ENCODE measurements at regions not wholly inside any gene's neighbourhood (a gene's known extent, or its start where the extent isn't known, plus 50 kb on each side); places are given as distances from the start of the nearest gene placed in this dataset.
"Not testable (repeated sequence)": the region's sequence is repeated elsewhere in the genome, so short reads cannot be mapped to it uniquely, and the experiment has no call there.

DNA sequence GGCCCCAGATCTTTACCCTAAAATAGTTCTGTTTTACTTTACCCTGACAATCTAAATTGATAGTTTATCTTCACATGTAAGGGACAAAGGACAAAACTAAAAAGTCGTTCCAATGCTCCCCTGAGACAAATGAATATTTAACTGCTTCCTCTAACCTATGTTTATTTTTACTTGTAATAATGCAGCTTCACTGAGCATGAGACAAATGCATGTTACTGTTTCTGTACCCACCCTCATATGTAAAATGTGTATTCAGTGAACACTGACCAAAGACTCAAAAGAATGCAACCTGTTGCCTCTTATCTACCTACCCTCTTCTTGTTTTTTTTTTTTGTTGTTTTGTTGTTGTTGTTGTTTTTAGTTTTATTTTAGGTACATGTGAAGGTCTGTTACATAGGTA lies 1570.9 kb upstream of the SLC39A10 start:
- Mint-ChIP-seq H3K27me3 (no peaks in the 10 kb centered on the region), H3K4me1 (ENCODE audit: low read depth) (no peaks in the 10 kb centered on the region), H3K36me3 (no peaks in the 10 kb centered on the region), H3K27ac (no peak overlapping the region), H3K4me3 (no peak overlapping the region), H3K9me3 (ENCODE audit: low read depth) (no peaks in the 10 kb centered on the region)

DNA sequence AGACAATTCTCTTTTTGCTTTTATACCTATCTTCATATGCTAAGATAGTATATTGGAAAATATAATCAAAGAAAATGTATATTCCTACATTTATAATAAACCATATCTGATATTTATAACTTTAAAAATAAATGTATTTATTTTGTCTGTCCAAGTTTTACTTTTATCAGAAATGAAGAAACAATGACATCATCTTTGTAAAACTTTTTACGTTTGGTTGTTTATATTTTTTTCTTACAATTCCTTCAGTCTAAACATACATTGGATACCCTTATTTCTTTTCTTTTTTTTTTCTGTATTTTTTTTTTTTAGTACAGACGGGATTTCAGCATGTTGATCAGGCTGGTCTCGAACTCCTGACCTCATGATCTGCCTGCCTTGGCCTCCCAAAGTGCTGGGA lies 1577.0 kb upstream of the SLC39A10 start:
- Mint-ChIP-seq H3K36me3 (no peaks in the 10 kb centered on the region), H3K9me3 (ENCODE audit: low read depth) (no peaks in the 10 kb centered on the region), H3K27ac (no peak overlapping the region), H3K27me3 (no peaks in the 10 kb centered on the region), H3K4me3 (no peak overlapping the region), H3K4me1 (ENCODE audit: low read depth) (no peaks in the 10 kb centered on the region)

DNA sequence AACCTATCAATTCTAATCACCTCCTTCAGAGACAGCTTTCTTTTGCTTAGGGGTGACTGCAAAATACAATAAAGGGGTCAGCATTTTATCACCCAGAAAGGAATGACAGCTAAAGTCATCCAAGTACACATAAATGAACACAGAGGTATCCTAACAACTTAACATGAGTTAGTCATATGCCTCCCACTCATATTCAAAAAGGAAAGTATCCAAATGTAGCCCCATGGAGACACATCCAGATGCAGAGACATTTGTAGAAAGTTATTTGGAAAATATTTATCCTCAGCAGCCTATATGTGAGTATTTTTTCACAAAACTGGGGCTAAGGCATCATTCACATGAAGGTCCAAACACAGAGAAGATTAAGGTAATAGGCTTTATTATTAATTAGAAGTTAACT lies 1579.7 kb upstream of the SLC39A10 start:
- H3K4me1 Mint-ChIP-seq (ENCODE audit: low read depth), result no peaks in the 10 kb centered on the region
- H3K27me3 Mint-ChIP-seq, result no peaks in the 10 kb centered on the region
- H3K27ac Mint-ChIP-seq, result no peak overlapping the region
- no peaks in the 10 kb centered on the region for H3K36me3 Mint-ChIP-seq
- H3K4me3 Mint-ChIP-seq, result no peak overlapping the region
- H3K9me3 Mint-ChIP-seq (ENCODE audit: low read depth), result no peaks in the 10 kb centered on the region

DNA sequence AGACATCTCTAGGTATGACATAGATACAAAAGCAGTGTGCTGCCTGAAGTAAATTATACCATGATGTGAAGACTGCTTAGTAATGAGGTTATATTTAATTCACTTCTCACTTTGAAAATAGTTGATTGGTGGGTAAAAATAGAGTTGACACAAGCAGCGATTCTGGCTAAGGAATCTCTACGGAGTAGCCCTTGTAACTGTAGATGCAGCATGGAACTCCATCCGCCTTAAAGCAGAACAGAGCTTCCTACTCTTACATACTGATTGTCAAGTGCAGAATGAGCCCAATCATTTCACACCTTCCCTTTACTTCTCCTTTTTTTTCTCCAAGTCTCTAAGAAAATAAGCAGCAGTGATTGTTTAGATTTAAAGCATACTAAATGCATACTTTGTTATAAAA lies 1594.6 kb upstream of the SLC39A10 start:
- H3K4me1 Mint-ChIP-seq (ENCODE audit: low read depth), result no peaks in the 10 kb centered on the region
- no peak overlapping the region for H3K4me3 Mint-ChIP-seq
- H3K27me3 Mint-ChIP-seq, result no peaks in the 10 kb centered on the region
- no peaks in the 10 kb centered on the region for H3K36me3 Mint-ChIP-seq
- H3K9me3 Mint-ChIP-seq (ENCODE audit: low read depth), result peaks cover 11% of the 10 kb centered on the region
- no peak overlapping the region for H3K27ac Mint-ChIP-seq

DNA sequence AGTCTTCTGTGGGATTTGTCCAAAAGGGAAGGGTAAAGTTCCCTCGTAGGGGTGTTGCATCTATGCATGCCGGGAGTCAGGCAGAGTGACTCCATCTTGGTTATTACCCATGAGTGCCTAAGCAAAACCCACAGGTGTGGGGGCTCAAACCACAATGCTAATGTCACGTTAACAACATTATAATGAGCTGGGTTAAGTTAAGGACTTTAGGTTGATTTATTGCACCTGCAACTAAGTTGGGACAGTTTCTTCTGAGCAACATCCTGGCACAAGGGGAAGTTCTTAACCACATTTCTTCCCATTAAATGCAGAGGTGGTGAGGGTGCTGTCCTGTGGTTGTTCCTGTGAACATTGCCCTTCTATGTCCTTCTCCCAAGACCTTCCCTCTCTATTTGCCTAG lies 1596.8 kb upstream of the SLC39A10 start:
- Mint-ChIP-seq H3K27ac (no peak overlapping the region), H3K36me3 (no peaks in the 10 kb centered on the region), H3K27me3 (no peaks in the 10 kb centered on the region), H3K9me3 (ENCODE audit: low read depth) (peaks cover 11% of the 10 kb centered on the region), H3K4me3 (no peak overlapping the region), H3K4me1 (ENCODE audit: low read depth) (no peaks in the 10 kb centered on the region)

DNA sequence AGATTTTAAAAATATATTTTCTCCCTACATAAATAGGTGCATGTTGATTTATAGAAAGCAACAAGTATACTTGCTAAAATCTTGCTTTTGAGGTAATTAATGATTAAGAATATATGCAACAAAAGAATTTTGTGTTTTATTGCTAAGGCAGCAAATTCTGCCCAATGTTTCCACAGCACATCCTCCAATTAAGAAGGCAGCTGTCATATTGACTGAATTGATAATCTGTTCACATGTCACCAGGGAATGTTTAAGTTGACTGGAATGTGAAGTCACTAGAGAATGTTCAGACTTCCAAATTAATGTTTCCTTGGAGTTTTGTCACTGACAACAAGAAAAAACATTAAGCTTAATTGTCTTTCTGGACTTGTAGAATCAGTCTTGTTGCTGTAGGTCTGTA lies 1602.7 kb upstream of the SLC39A10 start:
- Mint-ChIP-seq H3K9me3 (ENCODE audit: low read depth) (peaks cover 3% of the 10 kb centered on the region), H3K27me3 (no peaks in the 10 kb centered on the region), H3K4me3 (no peak overlapping the region), H3K36me3 (no peaks in the 10 kb centered on the region), H3K4me1 (ENCODE audit: low read depth) (no peaks in the 10 kb centered on the region), H3K27ac (no peak overlapping the region)

DNA sequence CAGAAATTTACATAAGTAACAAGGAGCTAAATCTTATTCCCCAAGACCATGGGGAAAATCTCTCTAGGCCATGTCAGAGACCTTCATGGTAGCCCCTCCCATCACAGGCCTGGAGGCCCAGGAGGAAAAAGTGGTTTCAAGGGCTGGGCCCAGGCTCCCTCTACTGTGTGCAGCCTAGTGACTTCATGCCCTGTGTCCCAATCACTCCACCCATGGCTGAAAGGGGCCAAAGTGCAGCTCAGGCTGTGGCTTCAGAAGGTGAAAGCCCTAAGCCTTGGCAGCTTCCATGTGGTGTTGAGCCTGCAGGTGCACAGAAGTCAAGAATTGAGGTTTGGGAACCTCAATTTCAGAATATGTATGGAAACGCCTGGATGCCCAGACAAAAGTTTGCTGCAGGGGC lies 1612.7 kb upstream of the SLC39A10 start:
- Mint-ChIP-seq H3K4me1 (ENCODE audit: low read depth) (no peaks in the 10 kb centered on the region), H3K9me3 (ENCODE audit: low read depth) (no peaks in the 10 kb centered on the region), H3K27ac (no peak overlapping the region), H3K36me3 (no peaks in the 10 kb centered on the region), H3K4me3 (no peak overlapping the region), H3K27me3 (no peaks in the 10 kb centered on the region)

DNA sequence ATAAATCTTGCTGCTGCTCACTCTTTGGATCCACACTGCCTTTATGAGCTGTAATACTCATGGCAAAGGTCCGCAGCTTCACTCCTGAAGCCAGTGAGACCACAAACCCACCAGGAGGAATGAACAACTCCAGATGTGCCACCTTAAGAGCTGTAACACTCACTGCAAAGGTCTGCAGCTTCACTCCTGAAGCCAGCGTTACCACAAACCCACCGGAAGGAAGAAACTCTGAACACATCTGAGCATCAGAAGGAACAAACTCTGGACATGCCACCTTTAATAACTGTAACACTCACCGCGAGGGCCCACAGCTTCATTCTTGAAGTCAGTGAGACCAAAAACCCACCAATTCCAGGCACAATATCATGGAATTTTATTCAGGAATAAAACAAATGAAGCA lies 1635.9 kb upstream of the SLC39A10 start:
- H3K27ac Mint-ChIP-seq; H3K27me3 Mint-ChIP-seq; H3K4me3 Mint-ChIP-seq; H3K9me3 Mint-ChIP-seq (ENCODE audit: low read depth); H3K4me1 Mint-ChIP-seq (ENCODE audit: low read depth); H3K36me3 Mint-ChIP-seq: not testable (repeated sequence)

DNA sequence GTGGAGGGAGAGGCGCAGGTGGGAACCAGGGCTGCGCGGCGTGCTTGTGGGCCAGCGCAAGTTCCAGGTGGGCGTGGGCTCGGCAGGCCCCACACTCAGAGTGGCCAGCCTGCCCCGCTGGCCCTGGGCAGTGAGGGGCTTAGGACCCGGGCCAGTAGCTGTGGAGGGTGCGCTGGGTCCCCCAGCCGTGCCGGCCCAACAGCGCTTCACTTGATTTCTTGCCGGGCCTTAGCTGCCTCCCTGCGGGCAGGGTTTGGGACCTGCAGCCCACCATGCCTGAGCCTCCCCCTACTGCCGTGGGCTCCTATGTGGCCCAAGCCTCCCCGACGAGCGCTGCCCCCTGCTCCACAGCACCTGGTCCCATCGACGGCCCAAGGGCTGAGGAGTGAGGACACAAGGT lies 1636.9 kb upstream of the SLC39A10 start:
- H3K9me3 Mint-ChIP-seq (ENCODE audit: low read depth), result peaks cover 2% of the 10 kb centered on the region
- no peak overlapping the region for H3K4me3 Mint-ChIP-seq
- H3K4me1 Mint-ChIP-seq (ENCODE audit: low read depth), result no peaks in the 10 kb centered on the region
- H3K27ac Mint-ChIP-seq, result no peak overlapping the region
- H3K27me3 Mint-ChIP-seq, result no peaks in the 10 kb centered on the region
- no peaks in the 10 kb centered on the region for H3K36me3 Mint-ChIP-seq

DNA sequence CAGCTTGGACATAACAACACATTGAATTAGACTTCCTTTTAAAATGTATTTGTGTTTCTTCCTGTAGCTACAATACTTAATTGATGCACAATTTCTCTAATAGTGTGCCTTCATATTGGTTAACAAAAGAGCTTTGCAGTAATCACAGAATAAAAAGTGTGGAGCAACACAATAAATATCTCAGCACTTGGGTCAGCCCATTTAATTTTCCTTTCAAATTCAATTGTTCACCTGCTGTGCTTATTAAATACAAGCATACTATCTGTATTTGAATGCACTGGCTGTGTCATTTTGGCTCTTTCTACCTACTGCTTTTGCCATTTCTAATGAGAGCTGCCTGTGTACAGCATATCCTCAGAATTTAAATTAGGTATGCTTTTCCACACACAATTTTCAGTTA lies 1641.3 kb upstream of the SLC39A10 start:
- H3K4me1 Mint-ChIP-seq (ENCODE audit: low read depth), result no peaks in the 10 kb centered on the region
- no peak overlapping the region for H3K27ac Mint-ChIP-seq

DNA sequence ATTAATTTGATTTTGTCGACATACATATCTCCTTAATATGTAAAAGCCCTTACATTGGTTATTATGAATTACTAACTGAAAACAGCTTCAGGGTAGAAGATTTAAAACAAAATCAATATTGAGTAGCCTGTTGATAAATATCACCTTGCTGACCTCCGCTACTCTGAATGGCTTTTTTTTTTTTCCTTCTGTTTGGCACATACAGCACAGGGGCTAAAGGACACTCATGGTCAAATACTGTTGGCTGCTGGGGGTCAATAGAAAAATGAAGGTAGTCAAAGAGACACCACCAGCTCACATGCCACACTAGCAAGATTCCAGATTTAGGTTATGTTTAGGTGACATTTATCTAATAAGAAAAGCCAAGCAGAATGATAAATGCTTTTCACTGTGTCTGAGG lies 1642.4 kb upstream of the SLC39A10 start:
- H3K4me1 Mint-ChIP-seq (ENCODE audit: low read depth), result no peaks in the 10 kb centered on the region
- H3K27me3 Mint-ChIP-seq, result no peaks in the 10 kb centered on the region
- peaks cover 4% of the 10 kb centered on the region for H3K9me3 Mint-ChIP-seq (ENCODE audit: low read depth)
- H3K4me3 Mint-ChIP-seq, result no peak overlapping the region
- H3K36me3 Mint-ChIP-seq, result no peaks in the 10 kb centered on the region
- H3K27ac Mint-ChIP-seq, result no peak overlapping the region

More for the DNA sequence above, 1641.3 kb upstream of the SLC39A10 start:
- H3K4me3 Mint-ChIP-seq, result no peak overlapping the region
- peaks cover 3% of the 10 kb centered on the region for H3K9me3 Mint-ChIP-seq (ENCODE audit: low read depth)
- H3K27me3 Mint-ChIP-seq, result no peaks in the 10 kb centered on the region
- H3K36me3 Mint-ChIP-seq, result no peaks in the 10 kb centered on the region

DNA sequence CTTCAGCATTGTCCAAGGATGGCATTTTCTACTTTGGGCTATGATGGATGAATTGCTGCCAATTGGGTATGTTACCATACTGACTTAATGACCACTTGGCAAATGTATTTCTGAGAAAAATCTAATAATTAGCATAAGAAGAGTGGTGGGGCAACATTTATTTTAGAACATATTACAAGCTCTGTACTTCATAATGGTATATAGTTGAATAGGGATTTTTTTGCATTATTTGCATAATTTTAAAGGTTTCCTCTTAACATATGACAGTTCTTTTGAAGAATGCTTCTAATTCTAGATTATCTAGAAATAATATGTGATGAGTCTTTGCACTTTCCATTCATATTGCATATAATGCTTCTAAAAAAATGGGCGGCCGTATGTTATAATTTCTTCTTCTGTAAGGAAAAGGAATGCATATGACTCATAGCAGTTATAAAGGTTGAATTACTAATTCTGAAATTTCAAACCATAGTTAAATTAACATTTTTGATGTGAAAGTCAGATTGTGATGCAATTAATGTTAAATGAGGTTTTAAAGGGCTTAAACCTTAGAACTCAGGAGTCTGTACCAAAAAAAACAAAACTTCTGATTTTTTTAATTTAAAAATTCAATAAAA lies 1652.3 kb upstream of the SLC39A10 start:
- Mint-ChIP-seq H3K4me1 (ENCODE audit: low read depth) (no peaks in the 10 kb centered on the region), H3K27me3 (no peaks in the 10 kb centered on the region), H3K27ac (no peak overlapping the region), H3K9me3 (ENCODE audit: low read depth) (peaks cover 19% of the 10 kb centered on the region), H3K4me3 (no peak overlapping the region), H3K36me3 (no peaks in the 10 kb centered on the region)

DNA sequence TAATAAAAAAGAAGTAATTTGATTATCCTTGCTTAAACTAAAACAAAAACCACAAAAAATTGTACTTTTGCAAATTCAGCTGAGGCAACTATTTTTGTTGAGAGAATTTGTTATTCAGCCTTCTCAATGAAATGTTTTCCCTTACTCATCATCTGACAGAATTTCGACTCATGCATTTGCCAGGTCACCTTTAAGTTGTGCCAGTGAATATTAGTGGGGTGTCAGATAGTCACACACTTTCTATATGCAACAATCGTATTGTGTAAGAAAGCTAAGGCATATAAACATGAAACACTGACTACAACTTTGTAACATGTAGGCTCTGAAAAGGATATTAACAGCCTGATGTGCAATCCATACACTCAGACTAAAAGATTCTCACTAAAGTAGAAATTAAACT lies 1653.1 kb upstream of the SLC39A10 start:
- no peak overlapping the region for H3K27ac Mint-ChIP-seq
- H3K9me3 Mint-ChIP-seq (ENCODE audit: low read depth), result peaks cover 11% of the 10 kb centered on the region
- no peaks in the 10 kb centered on the region for H3K36me3 Mint-ChIP-seq
- H3K4me3 Mint-ChIP-seq, result no peak overlapping the region
- no peaks in the 10 kb centered on the region for H3K27me3 Mint-ChIP-seq
- H3K4me1 Mint-ChIP-seq (ENCODE audit: low read depth), result no peaks in the 10 kb centered on the region

DNA sequence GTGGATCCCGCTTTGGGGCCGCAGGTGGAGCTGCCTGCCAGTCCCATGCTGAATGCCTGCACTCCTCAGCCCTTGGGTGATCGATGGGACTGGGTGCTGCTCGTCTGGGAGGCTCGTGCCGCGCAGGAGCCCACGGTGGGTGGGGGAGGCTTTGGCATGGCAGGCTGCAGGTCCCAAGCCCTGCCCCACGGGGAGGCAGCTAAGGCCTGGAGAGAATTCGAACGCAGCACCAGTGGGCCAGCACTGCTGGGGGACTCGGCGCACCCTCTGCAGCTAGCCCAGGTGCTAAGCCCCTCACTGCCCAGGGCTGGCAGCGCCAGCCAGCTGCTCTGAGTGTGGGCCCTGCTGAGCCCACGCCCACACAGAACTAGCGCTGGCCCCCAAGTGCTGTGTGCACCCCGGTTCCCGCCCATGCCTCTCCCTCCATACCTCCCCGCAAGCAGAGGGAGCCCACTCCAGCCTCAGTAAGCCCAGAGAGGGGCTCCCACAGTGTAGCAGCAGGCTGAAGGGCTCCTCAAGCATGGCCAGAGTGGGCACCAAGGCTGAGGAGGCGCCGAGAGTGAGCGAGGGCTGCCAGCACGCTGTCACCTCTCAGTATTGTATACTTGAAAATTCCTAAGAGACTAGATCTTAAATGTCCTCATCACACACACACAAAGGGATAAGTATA lies 1654.2 kb upstream of the SLC39A10 start:
- Mint-ChIP-seq H3K4me1 (ENCODE audit: low read depth) (no peaks in the 10 kb centered on the region), H3K4me3 (no peak overlapping the region), H3K27me3 (no peaks in the 10 kb centered on the region), H3K9me3 (ENCODE audit: low read depth) (peaks cover 7% of the 10 kb centered on the region), H3K27ac (no peak overlapping the region), H3K36me3 (no peaks in the 10 kb centered on the region)

DNA sequence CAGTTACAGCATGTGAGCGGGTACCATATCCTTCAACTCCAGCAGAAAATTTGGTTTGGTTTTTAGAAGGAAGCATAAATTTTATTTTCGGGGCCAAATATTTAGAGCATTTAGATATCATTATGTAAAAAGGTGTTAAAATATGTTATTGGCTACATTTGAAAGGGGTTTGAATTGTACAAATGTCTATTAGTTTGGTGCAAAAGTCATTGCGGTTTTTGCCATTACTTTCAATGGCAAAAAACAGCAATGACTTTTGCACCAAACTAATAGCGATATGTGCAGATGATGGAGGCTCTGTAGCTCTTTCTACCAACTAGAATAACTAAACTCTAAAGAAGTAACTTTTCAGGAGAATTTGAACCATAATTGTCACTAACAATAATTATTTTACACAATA lies 1666.2 kb upstream of the SLC39A10 start:
- Mint-ChIP-seq H3K27me3 (no peaks in the 10 kb centered on the region), H3K4me1 (ENCODE audit: low read depth) (no peaks in the 10 kb centered on the region), H3K9me3 (ENCODE audit: low read depth) (peaks cover 3% of the 10 kb centered on the region), H3K36me3 (no peaks in the 10 kb centered on the region), H3K4me3 (no peak overlapping the region), H3K27ac (no peak overlapping the region)

DNA sequence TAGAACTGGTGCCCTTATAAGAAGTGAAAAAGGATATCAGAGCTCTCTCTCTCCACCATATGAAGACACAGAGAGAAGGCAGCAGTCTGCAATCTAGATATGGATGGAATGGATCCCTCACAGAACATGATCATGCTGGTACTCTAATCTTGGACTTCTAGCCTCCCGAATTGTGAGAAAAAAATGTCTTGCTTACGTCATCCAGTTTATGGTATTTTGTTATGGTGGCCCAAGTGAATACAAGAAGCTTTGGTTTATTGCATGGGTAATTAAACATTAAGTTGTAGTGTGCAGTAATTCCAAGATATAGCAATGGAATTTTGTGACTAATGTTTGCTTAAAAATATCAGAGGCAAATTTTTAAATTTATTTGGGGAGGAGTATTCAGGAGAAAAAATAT lies 1667.4 kb upstream of the SLC39A10 start:
- Mint-ChIP-seq H3K36me3 (no peaks in the 10 kb centered on the region), H3K9me3 (ENCODE audit: low read depth) (peaks cover 3% of the 10 kb centered on the region), H3K27me3 (no peaks in the 10 kb centered on the region)

More for the DNA sequence above, 1667.4 kb upstream of the SLC39A10 start:
- H3K27ac Mint-ChIP-seq, result no peak overlapping the region
- H3K4me3 Mint-ChIP-seq, result no peak overlapping the region
- H3K4me1 Mint-ChIP-seq (ENCODE audit: low read depth), result no peaks in the 10 kb centered on the region

Data from activated naive CD8-positive, alpha-beta T cell (primary cell).